HG03280 (cell line): ENCODE measurements at regions not wholly inside any gene's neighbourhood (a gene's known extent, or its start where the extent isn't known, plus 50 kb on each side); places are given as distances from the start of the nearest gene placed in this dataset.

ENCODE experiments used
- ATAC-seq: cut with Tn5 transposase; IDR thresholded peaks from one replicate; pipeline ENCODE4 v1.9.1; 2021; ENCODE audit warnings: mild to moderate bottlenecking, moderate library complexity; ENCODE audit not compliant: unreplicated experiment

DNA sequence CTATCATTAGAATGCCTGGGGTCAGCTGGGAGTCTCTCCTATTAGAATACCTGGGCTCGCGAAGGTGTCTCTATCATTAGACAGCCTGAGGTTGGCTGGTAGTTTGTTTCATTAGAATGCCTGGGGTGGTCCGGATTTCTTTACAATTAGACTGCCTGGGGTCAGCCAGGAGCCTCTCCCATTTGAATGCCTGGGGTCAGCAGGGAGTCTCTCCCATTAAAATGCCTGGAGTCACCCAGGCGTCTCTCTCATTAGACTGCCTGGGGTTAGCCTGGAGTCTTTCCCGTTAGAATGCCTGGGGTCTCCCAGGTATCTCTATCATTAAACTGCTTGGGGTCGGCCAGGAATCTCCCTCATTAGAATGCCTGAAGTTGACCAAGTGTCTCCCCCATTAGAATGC lies 1458.3 kb downstream of the UQCRFS1 start:
- ATAC-seq = no peak

DNA sequence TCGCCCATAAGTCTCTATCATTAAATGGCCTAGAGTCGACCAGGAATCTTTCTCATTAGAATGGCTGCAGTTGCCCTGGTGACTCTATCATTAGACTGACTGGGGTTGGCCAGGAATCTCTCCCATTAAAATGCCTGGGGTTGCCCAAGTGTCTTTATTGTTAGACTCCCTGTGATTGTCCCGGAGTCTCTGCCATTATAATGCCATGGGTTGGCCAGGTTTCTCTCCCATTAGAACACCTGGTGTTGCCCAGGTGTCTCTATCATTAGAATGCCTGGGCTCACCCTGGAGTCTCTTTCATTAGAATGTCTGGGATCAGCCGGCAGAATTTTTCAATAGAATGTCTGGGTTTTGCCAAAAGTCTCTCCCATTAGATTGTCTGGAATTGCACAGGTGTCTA lies 1459.3 kb downstream of the UQCRFS1 start:
- no peak for ATAC-seq

DNA sequence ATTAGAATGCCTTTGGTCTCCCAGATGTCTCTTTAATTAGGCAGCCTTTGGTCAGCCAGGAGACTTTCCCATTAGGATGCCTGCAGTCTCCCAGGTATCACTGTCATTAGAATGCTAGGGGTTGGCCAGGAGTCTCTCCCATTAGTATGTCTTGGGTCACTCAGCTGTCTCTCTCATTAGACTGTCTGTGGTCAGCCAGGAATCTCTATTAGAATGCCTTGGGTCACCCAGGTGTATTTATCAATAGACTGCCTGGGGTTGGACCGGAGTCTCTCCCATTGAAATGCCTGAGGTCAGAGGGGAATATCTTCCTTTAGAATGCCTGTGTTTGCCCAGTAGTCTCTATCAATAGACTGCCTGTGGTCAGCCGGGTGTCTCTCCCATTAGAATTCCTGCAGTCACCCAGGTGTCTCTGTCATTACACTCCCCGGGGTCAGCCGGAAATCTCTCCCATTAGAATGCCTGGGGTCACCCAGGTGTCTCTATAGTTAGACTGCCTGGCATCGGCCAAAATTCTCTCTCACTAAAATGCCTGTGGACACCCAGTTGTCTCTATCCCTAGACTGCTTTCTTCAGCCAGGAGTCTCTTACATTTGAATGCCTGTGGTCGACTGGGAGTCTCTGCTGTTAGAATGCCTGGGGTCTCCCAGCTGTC lies 1460.3 kb downstream of the UQCRFS1 start:
- no peak for ATAC-seq

- ATAC-seq = no peak
Observed at GRCh38 chr19:27751044-27751391, 1461.9 kb downstream of the UQCRFS1 start.

DNA sequence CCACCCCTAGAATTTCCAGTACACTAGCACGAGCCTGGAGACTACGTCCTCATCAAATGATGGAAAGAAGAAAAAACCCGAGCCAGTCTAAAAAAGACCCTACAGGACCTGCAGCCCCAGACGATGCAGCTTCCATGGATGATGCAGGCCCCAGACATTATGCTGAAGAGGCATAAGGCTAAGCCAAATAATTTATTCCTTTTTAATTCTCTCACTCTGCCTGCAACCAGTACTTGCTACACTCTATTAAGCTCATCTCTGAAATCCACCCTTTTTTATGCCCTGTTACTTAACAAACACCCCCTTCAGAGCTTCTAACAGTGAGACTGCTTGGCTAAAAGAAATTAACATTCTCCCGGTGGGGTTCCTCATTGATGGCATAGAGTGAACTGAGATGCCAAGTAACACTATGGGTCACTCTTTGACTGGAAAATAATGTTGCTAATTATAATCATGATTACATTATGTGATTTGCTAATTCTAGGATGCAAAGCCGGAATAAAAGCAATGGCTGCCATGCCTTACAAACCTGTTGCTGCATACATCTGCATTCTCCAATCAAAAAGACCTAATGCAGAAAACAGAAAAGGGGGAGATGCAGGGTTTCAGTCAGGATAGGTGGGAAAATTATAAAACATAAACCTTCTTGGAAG lies 1462.4 kb downstream of the UQCRFS1 start:
- ATAC-seq = no peak

DNA sequence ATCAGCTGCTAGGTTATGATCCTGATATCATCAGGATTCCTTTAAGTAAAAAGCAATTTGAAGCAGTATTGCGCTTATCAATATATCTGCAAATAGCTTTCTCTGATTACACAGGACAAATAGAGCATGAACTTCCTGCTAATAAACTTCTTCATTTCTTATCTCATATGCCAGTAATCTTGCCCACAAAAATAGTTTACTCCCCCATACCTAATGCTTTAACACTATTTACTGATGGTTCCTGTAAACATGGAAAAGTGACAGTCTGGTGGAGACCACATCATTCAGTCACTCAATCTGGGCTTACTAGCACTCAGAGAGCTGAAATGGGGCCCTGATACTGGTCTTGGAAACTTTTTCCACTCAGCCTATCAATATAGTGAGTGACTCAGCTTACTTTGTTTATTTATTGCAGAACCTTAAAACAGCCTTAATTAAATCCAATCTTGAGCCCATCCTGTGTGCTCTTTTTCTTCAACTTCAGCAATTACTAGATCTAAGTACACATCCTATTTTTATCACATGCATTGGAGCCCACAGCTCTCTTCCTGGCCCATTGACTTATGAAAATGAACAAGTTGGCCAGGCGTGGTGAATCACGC lies 1464.3 kb downstream of the UQCRFS1 start:
- ATAC-seq = no peak

- ATAC-seq = no peak
Observed at GRCh38 chr19:27746691-27747380, 1466.1 kb downstream of the UQCRFS1 start.

DNA sequence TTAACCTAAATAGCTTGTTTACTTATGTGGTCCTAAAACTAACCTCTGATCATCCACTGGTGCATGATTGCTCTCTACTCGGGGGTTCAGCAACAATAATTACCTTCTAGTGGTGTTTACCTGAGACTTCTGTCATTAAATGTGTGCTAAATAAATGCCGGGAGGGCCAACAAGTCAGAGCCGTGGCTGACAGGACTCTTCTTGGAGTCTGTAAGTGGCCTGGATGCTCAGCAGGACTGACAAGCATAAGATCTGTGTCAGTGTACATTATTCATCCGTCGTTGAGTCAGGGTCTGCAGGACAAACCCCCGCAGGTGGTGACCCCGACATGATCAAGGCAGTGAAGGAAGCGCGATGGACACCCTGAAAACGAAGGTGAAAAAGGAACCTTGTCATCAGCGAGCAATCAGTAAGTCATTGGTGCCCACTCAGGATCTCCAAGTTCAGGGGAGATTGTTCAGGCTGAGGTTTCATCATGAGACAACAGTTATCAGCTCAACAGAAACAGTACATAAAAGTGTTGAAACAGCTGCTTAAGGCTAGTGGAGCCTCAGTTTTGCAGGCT lies 1466.9 kb downstream of the UQCRFS1 start:
- no peak for ATAC-seq

DNA sequence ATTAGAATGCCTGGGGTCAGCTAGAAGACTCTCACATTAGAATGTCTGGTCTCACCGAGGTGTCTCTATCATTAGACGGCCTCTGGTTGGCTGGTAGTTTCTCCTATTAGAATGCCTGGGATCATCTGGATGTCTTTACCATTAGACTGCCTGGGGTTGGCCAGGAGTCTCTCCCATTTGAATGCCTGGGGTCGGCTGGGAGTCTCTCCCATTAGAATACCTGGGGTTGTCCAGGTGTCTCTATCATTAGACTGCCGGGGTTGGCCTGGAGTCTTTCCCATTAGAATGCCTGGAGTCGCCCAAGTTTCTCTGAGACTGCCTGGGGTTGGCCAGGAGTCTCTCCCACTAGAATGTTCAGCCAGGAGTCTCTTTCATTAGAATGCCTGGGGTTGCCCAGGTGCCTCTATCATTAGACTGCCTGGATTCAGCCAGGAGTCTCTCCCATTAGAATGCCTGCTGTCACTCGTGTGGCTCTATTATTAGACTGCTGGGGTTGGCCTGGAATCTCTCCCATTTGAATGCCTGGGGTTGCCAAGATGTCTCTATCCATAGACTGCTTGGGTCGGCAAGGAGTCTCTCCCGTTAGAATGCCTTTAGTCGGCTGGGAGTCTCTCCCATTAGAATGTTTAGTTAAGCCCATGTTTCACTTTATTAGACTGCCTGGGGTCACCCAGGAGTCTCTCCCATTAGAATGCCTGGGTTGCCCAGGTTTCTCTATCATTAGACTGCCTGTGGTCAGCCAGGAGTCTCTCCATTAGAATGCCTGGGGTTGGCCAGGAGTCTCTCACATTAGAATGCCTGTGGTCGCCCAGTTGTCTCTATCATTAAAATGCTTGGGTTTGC lies 1467.8 kb downstream of the UQCRFS1 start:
- ATAC-seq = no peak

- ATAC-seq = no peak
Observed at GRCh38 chr19:27742041-27742440, 1470.9 kb downstream of the UQCRFS1 start.

DNA sequence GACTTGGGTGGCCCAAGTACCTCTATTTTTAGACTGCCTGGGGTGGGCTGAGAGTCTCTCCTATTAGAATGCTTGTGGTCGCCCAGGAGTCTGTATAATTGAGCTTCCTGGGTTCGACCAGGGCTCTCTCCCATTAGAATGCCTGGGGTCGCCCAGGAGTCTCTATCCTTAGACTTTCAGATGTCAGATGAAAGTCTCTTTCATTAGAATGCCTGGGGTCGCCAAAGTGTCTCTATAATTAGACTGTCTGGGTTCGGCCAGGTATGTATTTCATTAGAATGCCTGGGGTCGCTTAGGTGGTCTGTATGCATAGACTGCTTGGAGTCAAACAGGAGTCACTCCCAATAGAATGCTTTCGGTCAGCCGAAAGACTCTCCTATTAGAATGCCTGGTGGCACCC lies 1471.7 kb downstream of the UQCRFS1 start:
- no peak for ATAC-seq

DNA sequence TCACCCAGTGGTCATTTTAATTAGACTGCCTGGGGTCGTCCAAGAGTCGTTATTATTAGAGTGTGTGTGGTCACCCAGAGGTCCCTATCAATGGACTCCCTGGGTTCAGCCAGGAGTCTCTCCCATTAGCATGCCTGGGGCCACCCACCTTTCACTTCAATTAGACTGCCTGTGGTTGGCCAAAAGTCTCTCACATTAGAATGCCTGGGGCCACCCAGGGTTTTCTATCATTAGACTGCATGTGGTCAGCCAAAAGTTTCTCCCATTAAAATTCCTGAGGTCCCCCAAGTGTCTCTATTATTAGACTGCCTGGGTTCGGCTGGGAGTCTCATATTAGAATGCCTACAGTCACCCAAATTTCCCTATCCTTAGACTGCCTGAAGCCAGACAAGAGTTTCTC lies 1472.6 kb downstream of the UQCRFS1 start:
- ATAC-seq = no peak

GRCh38 chr19:27738569-27739193 lies 1474.3 kb downstream of the UQCRFS1 start:
- ATAC-seq = no peak

- ATAC-seq = no peak
Observed at GRCh38 chr19:27736225-27736624, 1476.7 kb downstream of the UQCRFS1 start.

DNA sequence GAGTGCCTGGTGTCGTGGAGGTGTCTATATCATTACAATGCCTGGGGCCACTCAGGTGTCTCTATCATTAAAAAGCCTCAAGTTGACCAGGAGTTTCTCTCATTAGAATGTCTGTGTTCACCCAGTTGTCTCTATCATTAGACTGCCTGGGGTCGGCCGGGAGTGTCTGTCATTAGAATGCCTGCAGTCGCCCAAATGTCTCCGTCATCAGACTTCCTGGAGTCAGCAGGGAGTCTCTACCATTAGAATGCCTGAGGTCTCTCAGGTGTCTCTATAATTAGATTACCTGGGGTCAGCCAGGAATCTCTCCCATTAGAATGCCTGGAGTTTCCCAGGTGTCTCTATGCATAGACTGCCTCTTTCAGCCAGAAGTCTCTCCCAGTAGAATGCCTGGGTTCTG lies 1477.6 kb downstream of the UQCRFS1 start:
- ATAC-seq = no peak

GRCh38 chr19:27734496-27735220 lies 1478.3 kb downstream of the UQCRFS1 start:
- ATAC-seq = no peak

- ATAC-seq = no peak
Observed at GRCh38 chr19:27733551-27734266, 1479.2 kb downstream of the UQCRFS1 start.

GRCh38 chr19:27729332-27729731 lies 1483.6 kb downstream of the UQCRFS1 start:
- ATAC-seq = no peak

DNA sequence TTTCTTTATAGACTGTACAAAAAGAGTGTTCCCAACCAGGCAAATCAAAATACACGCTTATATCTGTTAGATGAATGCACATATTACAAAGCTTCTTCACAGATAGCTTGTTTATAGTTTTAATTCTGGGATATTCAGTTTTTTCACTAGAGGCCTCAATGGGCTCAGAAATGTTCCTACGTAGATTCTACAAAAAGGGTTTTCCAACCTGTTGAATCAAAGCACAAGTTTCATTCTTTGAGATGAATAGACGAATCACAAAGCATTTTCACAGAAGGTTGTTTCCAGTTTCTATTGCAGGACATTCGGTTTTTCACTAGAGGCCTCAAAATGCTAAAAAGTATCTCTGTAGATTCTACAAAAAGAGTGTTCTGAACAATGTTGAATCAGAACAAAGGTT lies 1490.3 kb downstream of the UQCRFS1 start:
- ATAC-seq = no peak
